NCI-H2029 treated with DMSO at 0.1 percent for 48 hours (cell line): ENCODE measurements at regions not wholly inside any gene's neighbourhood (a gene's known extent, or its start where the extent isn't known, plus 50 kb on each side); places are given as distances from the start of the nearest gene placed in this dataset.
"Not testable (repeated sequence)": the region's sequence is repeated elsewhere in the genome, so short reads cannot be mapped to it uniquely, and the experiment has no call there.

Source experiments
- DNase-seq: peaks from one replicate; lab custom pipeline; 2025; lab: John Stamatoyannopoulos, UW

DNA sequence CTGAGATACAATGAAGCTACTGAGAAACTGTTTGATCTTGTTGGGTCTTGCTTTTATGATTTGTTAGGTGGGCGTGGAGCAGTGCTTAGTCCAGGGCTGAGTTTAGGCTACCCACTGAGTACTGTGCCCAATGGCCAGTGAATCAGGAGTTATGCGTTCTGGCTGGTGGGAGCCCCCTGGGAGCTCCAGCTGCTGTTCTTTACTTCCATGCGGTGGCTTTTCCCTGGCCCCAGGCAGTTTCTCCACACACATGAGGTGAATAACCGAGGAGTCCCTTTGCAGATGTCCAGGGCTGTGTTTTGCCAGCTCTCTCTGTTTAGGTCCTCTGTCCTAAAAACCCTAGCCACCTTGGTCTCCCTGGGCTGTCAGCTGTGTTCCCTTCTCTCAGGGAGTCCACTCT is 106.5 kb downstream of the KLF13 start:
- no peak for DNase-seq

DNA sequence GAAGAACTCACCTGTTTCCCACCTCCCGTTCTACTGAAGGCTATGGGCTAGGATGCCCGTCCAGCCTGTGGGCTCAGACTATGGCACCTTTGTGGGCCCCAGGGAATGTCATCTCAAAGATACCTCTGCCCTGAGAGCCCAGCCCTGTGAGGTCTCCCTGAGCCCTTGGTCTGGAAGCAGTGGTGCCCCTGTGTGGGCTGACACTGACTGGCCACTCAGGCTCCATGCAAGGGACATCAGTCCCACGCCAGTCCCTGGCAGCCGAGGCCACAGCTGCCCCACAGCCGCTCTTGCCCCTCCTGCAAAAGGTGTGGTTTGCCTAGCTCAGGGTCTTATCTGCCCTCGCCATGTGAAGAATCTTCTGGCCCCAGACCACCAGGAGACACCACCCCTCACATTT is 106.9 kb downstream of the KLF13 start:
- DNase-seq, result no peak

DNA sequence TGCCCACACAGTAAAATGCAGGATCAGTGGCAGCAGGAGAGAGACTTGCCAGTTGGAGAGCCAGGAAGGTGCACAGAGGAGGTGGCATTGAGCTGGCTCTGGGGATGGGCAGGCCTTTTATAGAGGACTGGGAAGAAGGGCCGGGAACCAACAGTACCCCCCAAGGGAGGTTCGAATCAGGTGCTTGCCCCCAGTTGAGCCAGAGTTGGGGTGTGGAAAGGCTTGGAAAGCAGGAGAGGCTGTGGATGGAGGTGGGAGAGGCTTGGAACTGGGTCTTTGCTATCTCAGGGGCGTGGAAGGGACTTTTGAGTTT is 107.6 kb downstream of the KLF13 start:
- no peak for DNase-seq

DNA sequence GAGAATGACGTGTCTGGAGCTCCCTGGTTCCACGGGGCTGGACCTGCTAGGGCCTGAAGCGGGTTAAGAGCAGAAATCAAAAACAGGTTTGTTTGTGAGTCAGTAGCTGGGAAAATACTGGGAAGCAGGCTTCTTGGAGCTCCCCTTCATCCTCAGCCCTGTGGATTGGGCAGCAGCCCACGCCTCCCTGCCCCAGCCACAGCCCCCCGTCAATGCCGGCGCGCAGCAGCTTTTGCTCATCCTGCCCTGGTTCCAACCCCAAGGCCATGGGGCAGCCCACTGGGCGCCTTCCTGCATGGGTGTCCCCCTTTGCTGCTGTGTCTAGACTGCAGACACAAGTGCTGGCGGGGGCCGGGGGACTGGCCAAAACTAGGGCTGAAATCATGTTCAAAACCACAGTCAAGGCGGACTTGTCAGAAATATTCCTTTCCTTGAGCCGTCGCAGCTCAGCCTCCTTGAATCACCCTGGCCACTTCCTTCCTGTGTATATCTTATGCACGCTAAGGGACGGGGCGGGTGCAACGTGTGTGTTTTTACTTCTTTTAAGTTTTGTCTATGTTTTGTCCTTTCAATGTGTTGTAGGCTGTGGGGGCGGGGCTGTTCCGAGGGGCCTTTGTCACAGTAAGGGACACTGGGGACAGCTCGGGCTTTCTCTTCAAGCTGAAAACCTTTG is 108.1 kb downstream of the KLF13 start:
- DNase-seq, result no peak

DNA sequence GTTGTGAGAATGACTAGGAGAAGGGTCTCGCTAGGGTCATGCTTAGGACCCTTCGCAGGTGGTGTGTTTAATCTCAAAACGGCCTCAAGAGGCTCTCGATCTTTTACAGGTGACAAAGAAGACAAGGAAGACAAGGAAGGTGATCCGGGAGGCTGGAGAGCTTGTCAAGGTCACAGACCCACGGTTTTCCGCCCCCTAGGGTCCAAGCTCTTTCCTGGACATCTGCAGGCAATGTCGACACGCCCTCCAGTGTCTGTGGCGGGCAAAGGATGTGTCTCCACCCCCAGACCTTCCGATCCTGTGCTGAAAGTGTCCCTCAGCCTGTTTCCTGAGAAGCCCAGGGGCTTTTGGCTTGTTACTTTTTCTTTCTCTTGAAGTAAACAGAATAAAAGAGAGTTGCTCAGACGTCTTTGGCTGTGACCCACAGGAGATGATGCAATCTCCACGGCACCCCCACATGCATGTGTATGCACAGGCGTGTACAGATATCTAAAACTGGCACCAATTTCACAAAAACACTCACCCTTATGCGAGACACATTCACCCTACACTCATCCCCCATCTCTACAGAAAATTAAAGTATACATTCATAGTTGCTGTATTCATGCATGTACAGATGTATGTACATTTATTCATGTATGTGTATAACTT is 108.8 kb downstream of the KLF13 start:
- no peak for DNase-seq

DNA sequence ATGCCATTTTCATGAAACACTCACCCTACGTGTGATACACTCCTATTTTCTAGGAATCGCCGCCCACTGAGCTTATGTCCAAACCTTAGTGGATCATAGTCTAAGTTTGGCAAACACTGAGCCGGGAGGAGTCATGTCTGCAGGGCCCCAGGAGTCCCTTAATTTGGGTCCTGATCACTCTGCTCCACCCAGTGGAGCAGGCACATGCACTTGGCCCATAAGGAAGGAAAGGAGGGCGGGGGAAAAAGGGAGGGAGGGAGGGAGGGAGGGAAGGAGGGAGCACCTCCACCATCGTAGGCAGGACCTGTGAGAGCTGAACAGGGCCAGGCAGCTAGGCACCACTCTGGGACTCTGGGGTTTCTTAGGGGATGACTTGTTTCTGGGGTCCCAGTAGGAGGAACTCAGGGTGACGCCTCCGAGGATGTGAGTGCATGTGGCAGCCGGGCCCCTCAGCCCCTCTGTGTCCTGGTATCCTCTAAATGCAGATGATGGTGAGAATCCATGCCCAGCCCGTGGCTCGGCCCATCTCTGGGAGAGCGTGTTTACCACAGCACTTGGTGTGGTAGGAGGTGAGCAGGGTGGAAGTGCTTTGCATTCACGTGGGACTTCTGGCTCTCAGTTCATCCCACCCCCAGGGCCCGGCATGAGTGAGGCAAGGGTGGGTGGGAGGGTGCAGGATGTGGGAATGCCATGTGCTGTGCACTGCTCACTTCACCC is 109.4 kb downstream of the KLF13 start:
- no peak for DNase-seq

DNA sequence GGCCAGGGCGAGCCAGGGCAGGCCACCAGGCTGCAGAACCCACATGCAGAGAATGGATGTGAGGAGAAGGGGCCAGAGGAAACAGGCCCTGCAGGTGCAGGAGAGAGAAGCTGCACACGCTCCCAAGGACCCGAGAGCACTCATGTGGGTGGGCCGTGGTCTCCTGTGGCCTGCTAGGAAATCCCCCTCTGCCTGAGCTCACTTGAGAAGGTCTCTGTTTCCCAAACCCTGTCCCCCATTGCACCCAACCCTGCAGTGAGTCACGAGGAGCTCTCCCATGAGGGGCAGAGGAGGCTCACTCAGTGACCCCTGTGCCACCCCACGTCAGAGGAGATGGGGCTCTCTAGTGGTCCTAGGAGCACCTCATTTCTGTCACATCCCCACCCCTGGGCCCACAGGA is 111.1 kb downstream of the KLF13 start:
- DNase-seq, result no peak

DNA sequence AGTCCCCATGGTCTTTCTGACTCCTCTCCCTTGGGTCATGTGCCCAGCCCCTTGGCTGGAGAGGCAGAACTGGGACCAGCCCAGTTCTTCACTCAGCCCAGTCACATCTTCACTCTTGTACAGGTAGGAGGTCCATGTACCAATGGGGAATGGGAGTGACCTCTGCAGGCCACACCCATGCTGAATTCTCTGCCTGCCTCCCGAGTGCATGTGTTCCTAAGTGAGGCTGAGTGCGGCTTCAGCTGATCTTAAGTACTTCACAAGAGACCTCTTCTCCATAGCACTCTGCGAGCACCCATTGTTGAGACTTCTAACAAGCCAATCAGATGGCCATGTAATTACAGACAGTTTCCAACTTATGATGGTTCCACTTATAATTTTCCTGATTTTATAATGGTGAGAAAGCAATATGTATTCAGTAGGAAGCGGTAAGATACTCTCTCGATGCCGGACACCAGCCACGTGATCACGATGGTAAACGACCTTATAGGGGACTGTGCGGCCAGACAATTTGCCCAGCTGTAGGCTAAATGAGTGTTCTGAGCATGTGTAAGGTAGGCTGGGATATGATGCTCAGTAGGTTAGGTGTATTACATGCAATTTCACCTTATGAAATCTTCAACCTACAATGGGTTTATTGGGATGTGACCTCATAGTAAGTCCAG is 112.1 kb downstream of the KLF13 start:
- DNase-seq, result no peak

DNA sequence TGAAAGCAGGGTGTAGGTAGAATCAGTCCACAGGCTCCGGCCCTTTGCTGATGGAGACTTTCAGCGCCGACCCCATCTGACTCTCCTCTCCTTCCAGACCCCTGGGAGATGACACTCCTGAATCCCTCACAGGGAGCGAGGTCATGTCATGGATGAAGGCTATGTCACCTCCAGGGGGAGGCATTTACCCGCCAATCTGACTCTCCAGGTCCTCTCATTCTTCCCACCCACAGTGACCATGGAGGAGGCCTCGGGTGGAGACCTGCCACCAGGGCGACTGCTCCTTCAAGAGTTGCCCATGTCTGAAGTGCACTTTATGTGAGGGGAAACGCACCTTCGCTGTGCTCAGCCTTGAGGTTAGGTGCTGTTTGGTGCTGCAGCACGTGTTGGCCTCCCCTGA is 112.7 kb downstream of the KLF13 start:
- no peak for DNase-seq

DNA sequence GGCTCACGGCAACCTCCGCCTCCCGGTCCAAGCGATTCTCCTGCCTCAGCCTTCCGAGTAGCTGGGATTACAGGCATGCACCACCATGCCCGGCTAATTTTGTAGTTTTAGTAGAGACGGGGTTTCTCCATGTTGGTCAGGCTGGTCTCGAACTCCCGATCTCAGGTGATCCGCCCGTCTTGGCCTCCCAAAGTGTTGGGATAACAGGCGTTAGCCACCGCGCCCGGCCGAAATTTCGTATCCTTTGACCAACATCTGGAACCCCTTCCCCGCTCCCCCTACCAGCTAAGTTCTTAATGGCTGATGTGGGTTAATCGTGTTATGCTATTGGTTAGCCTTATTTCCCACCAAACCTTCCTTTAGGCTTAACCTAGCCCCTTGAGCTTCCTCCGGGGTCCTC is 113.6 kb downstream of the KLF13 start:
- DNase-seq, result not testable (repeated sequence)

DNA sequence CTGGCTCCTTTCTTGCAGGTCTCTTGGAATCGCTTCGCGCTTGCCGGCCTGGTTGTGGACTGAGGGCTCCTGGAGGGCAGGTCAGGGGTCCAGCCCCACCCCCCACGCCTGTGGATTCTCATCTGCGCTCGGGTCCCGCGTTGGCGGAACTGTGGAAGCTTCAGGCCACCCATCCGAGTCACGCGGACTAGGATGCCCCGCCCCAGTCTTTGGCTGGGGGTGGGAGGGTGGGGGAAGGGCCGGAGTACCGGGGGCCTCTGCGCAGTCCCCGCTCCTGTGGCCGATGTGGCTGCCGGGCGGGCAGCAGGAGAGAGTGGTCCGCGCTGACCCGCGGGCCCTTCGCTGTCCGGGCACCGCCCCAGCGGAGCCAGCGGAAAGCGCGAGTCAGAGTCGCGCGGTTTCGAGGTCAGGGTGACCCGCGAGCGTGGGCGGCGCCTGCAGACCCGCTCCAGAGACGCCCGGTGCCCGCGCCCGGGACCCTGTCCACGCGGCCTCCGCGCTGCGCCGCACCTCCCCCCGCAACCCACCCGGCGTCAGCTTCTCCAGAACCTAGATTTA is 114.2 kb downstream of the KLF13 start:
- no peak for DNase-seq

DNA sequence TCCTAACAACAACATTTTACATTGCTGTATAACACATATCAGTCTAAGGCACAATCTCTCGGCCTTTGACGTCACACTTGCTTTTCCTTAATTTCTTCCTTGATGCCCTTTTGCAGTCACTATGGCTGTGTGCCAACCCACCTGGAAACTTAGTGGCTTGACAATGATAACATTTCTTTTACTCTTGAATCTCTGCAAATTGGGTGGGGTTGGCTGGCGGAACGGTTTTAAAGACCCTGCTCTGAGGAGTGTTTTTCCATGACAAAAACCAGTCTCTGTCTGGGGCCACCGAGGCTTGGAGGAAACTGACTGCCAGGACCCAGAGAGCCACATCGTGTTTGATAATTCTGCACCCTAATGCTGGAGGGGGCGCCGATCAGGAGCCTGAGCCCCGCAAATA is 115.6 kb downstream of the KLF13 start:
- no peak for DNase-seq

DNA sequence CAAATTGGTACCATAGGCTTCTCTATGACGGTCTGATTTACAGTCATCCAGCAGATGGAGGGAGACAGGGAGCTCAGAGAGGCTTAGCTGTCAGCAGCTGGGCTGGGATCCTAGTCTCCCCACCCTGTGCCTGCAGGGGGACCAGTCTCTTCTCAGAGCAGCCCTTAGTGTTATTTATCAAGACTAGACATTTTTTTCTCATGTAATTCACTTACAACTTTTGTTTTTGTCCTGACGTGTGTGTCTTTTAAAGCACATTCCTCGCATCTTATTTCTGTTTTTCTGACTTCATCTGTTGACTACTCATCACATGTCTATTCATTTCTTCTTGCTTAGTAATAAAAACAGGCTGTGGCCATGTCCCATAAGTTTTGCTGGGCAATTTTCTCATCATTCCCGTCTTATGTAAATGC is 116.1 kb downstream of the KLF13 start:
- no peak for DNase-seq

DNA sequence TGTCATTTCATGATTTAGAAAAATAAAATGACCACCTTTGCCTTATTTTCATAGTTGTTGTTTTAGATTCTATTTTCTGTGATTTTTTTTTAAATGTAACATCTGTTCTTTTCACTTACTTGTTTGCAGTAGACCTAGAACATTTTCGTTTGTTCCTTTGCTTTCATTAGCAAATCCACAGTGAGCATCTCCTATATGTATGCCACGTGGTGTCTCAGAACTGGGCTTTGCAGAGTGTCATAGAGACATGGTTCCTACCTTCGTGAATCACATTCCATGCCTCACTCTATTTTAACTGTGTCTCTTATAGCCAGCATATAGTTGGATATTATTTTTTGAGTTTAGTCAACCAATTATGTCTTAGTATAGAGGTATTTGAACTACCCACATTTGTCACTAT is 118.2 kb downstream of the KLF13 start:
- no peak for DNase-seq

DNA sequence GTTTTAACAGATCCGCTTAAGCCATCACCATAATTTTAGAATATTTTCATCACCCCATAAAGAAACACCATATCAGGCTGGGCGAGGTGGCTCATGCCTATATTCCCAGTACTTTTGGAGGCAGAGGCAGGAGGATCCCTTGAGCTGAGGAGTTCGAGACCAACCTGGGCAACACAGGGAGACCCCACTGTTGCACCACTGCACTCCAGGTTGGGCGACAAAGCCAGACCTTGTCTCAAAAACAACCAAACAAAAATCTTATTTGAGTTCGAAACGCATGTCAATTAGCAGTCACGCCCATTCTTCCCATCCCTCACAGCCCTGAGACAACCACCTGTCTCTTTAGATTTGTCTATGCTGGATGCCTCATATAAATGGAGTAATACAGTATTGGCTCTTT is 119.9 kb downstream of the KLF13 start:
- no peak for DNase-seq

DNA sequence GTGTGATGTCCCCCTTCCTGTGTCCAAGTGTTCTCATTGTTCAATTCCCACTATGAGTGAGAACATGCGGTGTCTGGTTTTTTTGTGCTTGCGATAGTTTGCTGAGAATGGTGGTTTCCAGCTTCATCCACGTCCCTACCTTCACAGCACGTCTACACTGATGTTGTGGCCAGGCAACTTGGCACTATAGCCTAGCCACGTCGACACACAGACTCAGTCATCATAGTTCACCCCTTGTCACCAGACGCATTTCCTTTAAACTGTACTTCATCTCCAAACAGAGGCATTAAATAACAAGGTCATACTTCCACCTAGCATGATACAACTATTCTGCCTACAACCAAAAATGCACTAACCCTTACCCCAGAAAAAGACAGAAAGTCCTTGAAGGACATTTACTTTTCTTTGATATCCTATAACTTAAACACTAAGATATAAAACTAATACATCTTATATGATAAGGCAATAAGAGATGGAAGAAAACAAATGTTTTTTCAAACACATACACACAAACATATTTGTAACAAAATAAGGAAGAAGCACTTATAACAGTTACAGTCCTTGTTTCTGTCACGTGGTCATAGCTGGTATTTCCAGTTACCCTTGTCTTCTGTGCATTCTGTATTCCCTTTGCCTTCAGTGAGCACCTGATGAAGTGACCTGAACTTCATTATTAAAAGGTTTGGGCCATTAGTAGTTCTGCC is 121.4 kb downstream of the KLF13 start:
- no peak for DNase-seq

DNA sequence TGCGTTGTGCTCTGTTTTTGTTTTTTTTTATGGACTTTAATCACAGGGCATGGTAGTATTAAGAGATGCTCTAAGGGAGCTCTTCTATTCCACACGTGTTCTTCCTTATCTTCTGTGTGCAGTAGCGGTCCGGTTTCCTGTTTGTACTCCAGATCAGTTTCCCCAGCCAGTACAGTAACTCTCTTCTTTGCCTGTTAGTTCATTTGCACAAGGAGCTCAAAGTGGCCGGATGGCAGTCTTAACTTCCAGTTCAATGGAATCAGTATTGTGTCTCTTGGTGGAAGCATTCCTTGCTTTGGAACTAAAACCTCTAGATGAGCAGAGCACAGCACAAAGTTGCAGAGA is 122.0 kb downstream of the KLF13 start:
- no peak for DNase-seq

DNA sequence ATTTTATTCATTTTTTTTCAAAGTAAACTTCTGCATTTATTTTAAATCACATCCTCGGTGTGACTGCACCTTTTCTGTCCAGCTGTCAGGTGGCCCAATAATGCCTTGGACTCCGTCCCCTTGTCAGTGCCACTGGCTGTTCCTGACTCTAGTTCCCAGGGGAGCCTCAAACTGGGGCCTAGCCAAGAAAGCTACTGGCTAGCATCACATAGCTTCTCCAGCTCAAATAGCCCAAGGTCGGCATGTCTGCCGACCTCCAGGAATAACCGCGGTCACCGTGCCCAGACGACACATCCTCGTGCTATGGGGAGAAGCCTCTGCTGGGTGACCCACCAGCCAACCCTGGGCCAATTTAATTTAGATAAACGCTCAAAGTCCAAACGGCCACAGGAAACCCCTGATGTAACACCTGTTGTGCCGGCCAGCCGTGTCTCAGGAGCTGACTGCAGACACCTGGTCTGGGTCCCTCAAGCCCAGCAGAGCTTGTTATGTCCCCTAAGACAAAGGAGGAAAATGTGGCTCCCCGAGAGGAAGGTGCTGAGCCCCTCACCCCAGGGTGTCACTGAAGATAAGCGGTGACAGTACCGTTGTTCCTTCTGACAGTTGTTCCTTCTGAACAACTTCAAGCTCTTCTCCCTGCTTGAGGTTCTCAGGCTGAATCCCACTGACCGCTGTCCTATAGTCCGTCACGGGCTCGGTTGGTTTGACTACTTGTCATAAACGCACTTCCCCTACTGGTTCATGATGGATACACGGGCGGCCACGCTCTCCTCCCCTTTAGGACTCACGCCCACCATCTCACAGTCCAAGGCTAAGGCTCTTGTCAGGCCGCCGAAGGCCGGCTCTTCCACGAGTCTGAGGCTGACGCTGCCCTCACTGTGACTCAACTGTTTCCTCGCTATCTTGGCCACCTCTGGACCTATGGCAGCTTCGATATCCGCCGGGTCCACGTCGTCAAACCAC is 126.2 kb downstream of the KLF13 start:
- no peak for DNase-seq

DNA sequence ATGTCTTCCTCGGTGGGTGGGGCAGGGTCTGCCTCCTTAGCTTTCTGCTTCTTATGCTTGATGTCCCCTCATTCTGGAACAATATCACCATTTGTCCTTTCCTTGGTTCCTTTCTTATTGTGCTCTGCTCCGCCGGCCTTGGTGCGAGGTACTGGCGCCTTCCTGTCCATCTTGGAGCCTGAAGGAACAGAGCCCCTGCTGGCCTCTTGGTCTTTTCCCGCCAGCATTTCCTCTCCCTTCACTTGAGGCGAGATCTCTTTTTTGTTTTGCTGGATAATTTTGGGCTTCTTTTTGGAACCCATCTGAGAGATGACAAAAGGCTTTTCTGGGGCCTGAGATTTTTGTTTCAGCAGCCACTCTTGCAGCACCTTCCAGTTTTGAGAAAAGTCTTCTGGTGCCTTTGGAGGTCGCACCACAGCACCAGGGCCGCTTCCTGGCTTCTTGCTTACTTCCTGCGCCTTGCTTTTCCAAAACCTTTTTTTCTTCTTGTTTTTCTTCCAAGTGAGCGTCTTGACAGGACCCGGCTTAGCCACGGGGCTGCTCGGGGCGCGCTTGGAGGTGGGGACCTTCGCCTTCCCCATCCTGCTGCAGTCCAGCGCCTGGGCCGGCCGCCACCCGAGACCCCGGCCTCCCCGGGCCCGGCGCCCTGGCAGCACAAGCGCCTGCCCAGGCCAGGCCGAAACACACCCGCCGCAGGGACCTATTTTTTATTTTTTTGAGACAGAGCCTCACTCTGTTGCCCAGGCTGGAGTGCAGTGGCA is 127.1 kb downstream of the KLF13 start:
- no peak for DNase-seq

DNA sequence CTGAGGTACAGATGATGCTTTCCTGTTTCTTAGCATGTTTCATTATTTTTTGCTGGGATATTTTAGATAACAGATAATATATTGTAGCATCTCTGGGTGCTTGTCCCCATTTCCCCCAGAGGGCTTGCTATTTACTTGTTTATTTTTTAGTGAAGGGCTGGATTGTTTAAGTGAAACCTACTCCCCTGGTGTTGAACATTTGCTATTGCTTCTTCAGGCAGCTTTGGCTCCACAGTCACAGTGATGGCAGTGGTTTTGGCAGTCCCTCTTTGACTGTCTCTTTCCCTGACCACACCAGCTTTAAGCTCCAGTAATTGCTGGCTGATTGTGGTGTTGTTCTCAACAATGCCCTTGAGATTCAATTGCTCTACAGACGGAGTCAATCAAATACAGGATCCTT is 128.9 kb downstream of the KLF13 start:
- peak; percentile 34 for DNase-seq
